ENCODE measurements at regions not wholly inside any gene's neighbourhood (a gene's known extent, or its start where the extent isn't known, plus 50 kb on each side); places are given as distances from the start of the nearest gene placed in this dataset.

GRCh38 chr4:137312257-137312656, 220.0 kb downstream of the PCDH18 start:
- no peak overlapping the region for H2AFZ ChIP-seq (ENCODE audit: low read length, unreplicated experiment)
- H3K27me3 ChIP-seq (ENCODE audit: insufficient read depth, low read length): no peaks in the 10 kb centered on the region
- H3K4me1 ChIP-seq (ENCODE audit: control insufficient read depth, insufficient read depth, low read length, unreplicated experiment): peaks cover 33% of the 10 kb centered on the region
- H3K79me2 ChIP-seq (ENCODE audit: control insufficient read depth, insufficient read depth, low read length, unreplicated experiment): no peaks in the 10 kb centered on the region
- no peaks in the 10 kb centered on the region for H3K36me3 ChIP-seq (ENCODE audit: insufficient read depth, low read length)
- no peak overlapping the region for H3K27ac ChIP-seq (ENCODE audit: low read depth, low read length)
- H3K4me3 ChIP-seq (ENCODE audit: low read depth, low read length): no peak overlapping the region

- H3K36me3 ChIP-seq (ENCODE audit: insufficient read depth, low read length): no peaks in the 10 kb centered on the region
- H2AFZ ChIP-seq (ENCODE audit: low read length, unreplicated experiment): peak overlapping the region; percentile 78
- peak overlapping the region; percentile 87 for H3K27ac ChIP-seq (ENCODE audit: low read depth, low read length)
- no peaks in the 10 kb centered on the region for H3K27me3 ChIP-seq (ENCODE audit: insufficient read depth, low read length)
- peaks cover 44% of the 10 kb centered on the region for H3K4me1 ChIP-seq (ENCODE audit: control insufficient read depth, insufficient read depth, low read length, unreplicated experiment)
- H3K79me2 ChIP-seq (ENCODE audit: control insufficient read depth, insufficient read depth, low read length, unreplicated experiment): no peaks in the 10 kb centered on the region
- H3K4me3 ChIP-seq (ENCODE audit: low read depth, low read length): peak overlapping the region; percentile 28
Measured at GRCh38 chr4:137310593-137311490, 221.5 kb downstream of the PCDH18 start.

DNA sequence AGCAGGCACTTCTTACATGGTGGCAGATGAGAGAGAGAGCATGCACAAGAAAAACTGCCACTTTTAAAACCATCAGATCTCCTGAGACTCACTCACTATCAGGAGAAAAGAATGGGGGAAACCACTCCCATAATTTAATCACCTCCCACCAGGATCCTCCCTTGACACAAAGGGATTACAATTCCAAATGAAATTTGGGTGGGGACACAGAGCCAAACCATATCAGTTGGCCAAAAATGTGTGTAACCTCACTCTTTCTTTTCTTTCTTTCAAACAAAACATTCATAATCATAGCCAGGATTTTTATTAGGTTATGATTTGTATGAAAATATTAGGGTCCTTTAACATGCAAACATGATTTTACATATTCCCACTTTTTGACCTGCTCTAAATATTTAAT, 222.1 kb downstream of the PCDH18 start:
- Histone ChIP-seq H3K36me3 (ENCODE audit: insufficient read depth, low read length) (no peaks in the 10 kb centered on the region), H2AFZ (ENCODE audit: low read length, unreplicated experiment) (peak overlapping the region; percentile 24), H3K27ac (ENCODE audit: low read depth, low read length) (peak overlapping the region; percentile 87), H3K27me3 (ENCODE audit: insufficient read depth, low read length) (no peaks in the 10 kb centered on the region), H3K4me1 (ENCODE audit: control insufficient read depth, insufficient read depth, low read length, unreplicated experiment) (peaks cover 44% of the 10 kb centered on the region), H3K79me2 (ENCODE audit: control insufficient read depth, insufficient read depth, low read length, unreplicated experiment) (no peaks in the 10 kb centered on the region), H3K4me3 (ENCODE audit: low read depth, low read length) (no peak overlapping the region)

DNA sequence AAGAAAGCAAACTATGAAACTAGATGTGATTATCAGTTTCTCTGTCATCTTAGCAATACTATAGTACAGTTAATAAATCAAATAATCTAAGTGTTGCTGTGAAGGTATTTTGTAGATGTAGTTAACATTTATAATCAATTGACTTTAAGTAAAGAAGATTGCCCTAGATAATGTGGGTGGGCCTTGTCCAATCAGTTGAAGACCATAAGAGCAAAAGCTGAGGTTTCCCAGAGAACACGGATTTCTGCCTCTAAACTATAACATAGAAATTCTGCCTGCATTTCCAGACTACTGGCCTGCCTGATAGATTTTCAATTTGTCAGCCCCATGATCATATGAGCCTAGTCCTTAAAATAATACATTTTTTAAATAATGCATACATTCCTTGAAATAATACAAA, 222.9 kb downstream of the PCDH18 start:
- Histone ChIP-seq H3K27me3 (ENCODE audit: insufficient read depth, low read length) (no peaks in the 10 kb centered on the region), H3K27ac (ENCODE audit: low read depth, low read length) (peak overlapping the region; percentile 87), H3K79me2 (ENCODE audit: control insufficient read depth, insufficient read depth, low read length, unreplicated experiment) (no peaks in the 10 kb centered on the region), H2AFZ (ENCODE audit: low read length, unreplicated experiment) (no peak overlapping the region), H3K36me3 (ENCODE audit: insufficient read depth, low read length) (no peaks in the 10 kb centered on the region), H3K4me3 (ENCODE audit: low read depth, low read length) (no peak overlapping the region), H3K4me1 (ENCODE audit: control insufficient read depth, insufficient read depth, low read length, unreplicated experiment) (peaks cover 44% of the 10 kb centered on the region)

DNA sequence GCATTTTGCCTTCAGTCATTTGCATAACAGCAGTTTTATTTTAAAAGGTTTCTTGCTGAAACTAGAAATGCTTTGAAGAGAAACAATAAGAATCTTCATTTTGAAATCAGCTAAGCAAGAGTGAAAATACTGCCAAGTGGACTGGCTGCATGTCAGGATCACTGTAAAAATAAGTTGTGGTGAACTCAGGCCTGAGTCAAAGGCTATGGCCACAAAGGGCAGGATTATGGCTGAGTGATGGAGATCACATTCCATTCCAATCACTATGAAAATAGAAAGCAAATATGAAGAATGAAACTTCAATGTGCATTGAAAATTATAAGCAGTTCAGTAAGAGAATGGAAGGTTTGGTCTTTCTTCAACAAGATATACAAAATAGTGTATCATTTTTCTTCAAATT, 224.5 kb downstream of the PCDH18 start:
- no peaks in the 10 kb centered on the region for H3K36me3 ChIP-seq (ENCODE audit: insufficient read depth, low read length)
- H3K4me3 ChIP-seq (ENCODE audit: low read depth, low read length): peak overlapping the region; percentile 46
- H3K27ac ChIP-seq (ENCODE audit: low read depth, low read length): peak overlapping the region; percentile 66
- H3K4me1 ChIP-seq (ENCODE audit: control insufficient read depth, insufficient read depth, low read length, unreplicated experiment): peaks cover 44% of the 10 kb centered on the region
- peak overlapping the region; percentile 40 for H2AFZ ChIP-seq (ENCODE audit: low read length, unreplicated experiment)
- H3K27me3 ChIP-seq (ENCODE audit: insufficient read depth, low read length): no peaks in the 10 kb centered on the region
- H3K79me2 ChIP-seq (ENCODE audit: control insufficient read depth, insufficient read depth, low read length, unreplicated experiment): no peaks in the 10 kb centered on the region

- peaks cover 13% of the 10 kb centered on the region for H3K4me1 ChIP-seq (ENCODE audit: control insufficient read depth, insufficient read depth, low read length, unreplicated experiment)
- H3K79me2 ChIP-seq (ENCODE audit: control insufficient read depth, insufficient read depth, low read length, unreplicated experiment): no peaks in the 10 kb centered on the region
- H3K36me3 ChIP-seq (ENCODE audit: insufficient read depth, low read length): no peaks in the 10 kb centered on the region
- H3K27ac ChIP-seq (ENCODE audit: low read depth, low read length): no peak overlapping the region
- no peak overlapping the region for H3K4me3 ChIP-seq (ENCODE audit: low read depth, low read length)
- H2AFZ ChIP-seq (ENCODE audit: low read length, unreplicated experiment): peak overlapping the region; percentile 3
- no peaks in the 10 kb centered on the region for H3K27me3 ChIP-seq (ENCODE audit: insufficient read depth, low read length)
Measured at GRCh38 chr4:137300776-137301175, 231.5 kb downstream of the PCDH18 start.

- Histone ChIP-seq H3K4me3 (ENCODE audit: low read depth, low read length) (no peak overlapping the region), H3K4me1 (ENCODE audit: control insufficient read depth, insufficient read depth, low read length, unreplicated experiment) (peaks cover 18% of the 10 kb centered on the region), H2AFZ (ENCODE audit: low read length, unreplicated experiment) (no peak overlapping the region), H3K27me3 (ENCODE audit: insufficient read depth, low read length) (no peaks in the 10 kb centered on the region), H3K36me3 (ENCODE audit: insufficient read depth, low read length) (no peaks in the 10 kb centered on the region), H3K79me2 (ENCODE audit: control insufficient read depth, insufficient read depth, low read length, unreplicated experiment) (no peaks in the 10 kb centered on the region), H3K27ac (ENCODE audit: low read depth, low read length) (no peak overlapping the region)
Measured at GRCh38 chr4:137299281-137299680, 233.0 kb downstream of the PCDH18 start.

DNA sequence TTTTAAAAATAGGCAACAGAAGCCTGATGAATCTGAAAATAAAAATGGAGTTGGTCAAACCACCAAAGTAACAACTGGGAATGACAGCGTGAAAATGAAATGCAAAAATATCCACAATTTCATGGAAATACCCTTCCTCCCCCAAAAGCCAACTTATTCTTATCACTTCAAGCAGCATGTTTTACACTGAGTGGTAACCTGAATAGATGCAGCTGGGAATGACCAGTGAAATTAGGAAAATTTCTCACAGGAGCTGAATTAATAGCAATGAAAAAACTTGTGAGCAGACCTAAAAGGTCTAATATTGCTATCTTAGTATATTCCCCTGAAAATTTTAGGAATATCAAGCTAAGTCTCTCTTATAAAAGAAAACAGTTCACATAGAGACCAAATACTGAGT, 239.0 kb downstream of the PCDH18 start:
- peak overlapping the region; percentile 99 for H2AFZ ChIP-seq (ENCODE audit: low read length, unreplicated experiment)
- no peaks in the 10 kb centered on the region for H3K79me2 ChIP-seq (ENCODE audit: control insufficient read depth, insufficient read depth, low read length, unreplicated experiment)

DNA sequence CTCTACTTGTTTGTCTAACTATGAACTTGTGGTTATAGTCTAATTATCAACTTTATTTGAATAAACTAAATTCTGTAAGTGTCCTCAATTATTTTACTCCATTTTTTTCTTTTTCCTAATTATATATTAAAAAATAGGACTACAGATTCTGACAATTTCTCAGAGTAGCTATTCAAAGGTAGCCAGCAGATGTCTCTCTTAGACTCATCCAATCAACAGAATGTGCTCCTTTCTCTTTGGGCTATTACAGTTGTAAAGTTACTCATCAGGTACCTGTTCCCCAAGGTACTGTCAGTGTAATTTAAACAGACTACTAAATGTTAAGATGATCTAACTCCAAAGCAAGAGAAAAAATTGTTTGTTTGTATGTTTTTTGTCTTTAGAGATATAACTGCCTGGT, 248.6 kb downstream of the PCDH18 start:
- Histone ChIP-seq H3K27ac (ENCODE audit: low read depth, low read length) (no peak overlapping the region), H3K4me1 (ENCODE audit: control insufficient read depth, insufficient read depth, low read length, unreplicated experiment) (peaks cover 6% of the 10 kb centered on the region), H3K27me3 (ENCODE audit: insufficient read depth, low read length) (no peaks in the 10 kb centered on the region), H2AFZ (ENCODE audit: low read length, unreplicated experiment) (no peak overlapping the region), H3K79me2 (ENCODE audit: control insufficient read depth, insufficient read depth, low read length, unreplicated experiment) (no peaks in the 10 kb centered on the region), H3K4me3 (ENCODE audit: low read depth, low read length) (no peak overlapping the region), H3K36me3 (ENCODE audit: insufficient read depth, low read length) (no peaks in the 10 kb centered on the region)

More for the DNA sequence above, 239.0 kb downstream of the PCDH18 start:
- peaks cover 12% of the 10 kb centered on the region for H3K4me1 ChIP-seq (ENCODE audit: control insufficient read depth, insufficient read depth, low read length, unreplicated experiment)
- no peaks in the 10 kb centered on the region for H3K36me3 ChIP-seq (ENCODE audit: insufficient read depth, low read length)
- H3K27ac ChIP-seq (ENCODE audit: low read depth, low read length): no peak overlapping the region
- no peaks in the 10 kb centered on the region for H3K27me3 ChIP-seq (ENCODE audit: insufficient read depth, low read length)
- peak overlapping the region; percentile 67 for H3K4me3 ChIP-seq (ENCODE audit: low read depth, low read length)

DNA sequence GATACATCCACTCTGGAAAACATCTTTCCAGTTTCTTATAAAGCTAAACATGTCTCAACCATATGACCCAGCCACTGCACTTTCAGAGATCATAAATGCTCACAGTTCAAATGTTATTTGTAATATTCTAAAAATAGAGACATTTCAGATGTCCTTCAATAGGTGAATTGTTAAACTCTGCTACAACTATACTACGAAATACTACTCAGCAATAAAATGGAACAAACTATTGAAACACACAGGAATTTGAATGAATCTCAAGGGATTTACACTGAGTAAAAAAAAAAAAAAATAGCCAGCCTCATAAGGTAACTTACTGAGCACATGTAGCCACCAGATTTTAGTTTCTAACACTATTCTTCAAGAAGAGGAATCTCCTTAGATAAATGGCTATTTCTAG, 253.9 kb downstream of the PCDH18 start:
- Histone ChIP-seq H3K79me2 (ENCODE audit: control insufficient read depth, insufficient read depth, low read length, unreplicated experiment) (no peaks in the 10 kb centered on the region), H3K27ac (ENCODE audit: low read depth, low read length) (no peak overlapping the region), H2AFZ (ENCODE audit: low read length, unreplicated experiment) (no peak overlapping the region), H3K4me1 (ENCODE audit: control insufficient read depth, insufficient read depth, low read length, unreplicated experiment) (peaks cover 12% of the 10 kb centered on the region), H3K4me3 (ENCODE audit: low read depth, low read length) (no peak overlapping the region), H3K27me3 (ENCODE audit: insufficient read depth, low read length) (no peaks in the 10 kb centered on the region), H3K36me3 (ENCODE audit: insufficient read depth, low read length) (no peaks in the 10 kb centered on the region)

- no peaks in the 10 kb centered on the region for H3K79me2 ChIP-seq (ENCODE audit: control insufficient read depth, insufficient read depth, low read length, unreplicated experiment)
- peaks cover 6% of the 10 kb centered on the region for H3K4me1 ChIP-seq (ENCODE audit: control insufficient read depth, insufficient read depth, low read length, unreplicated experiment)
- no peak overlapping the region for H3K4me3 ChIP-seq (ENCODE audit: low read depth, low read length)
- H3K36me3 ChIP-seq (ENCODE audit: insufficient read depth, low read length): no peaks in the 10 kb centered on the region
- no peaks in the 10 kb centered on the region for H3K27me3 ChIP-seq (ENCODE audit: insufficient read depth, low read length)
- H2AFZ ChIP-seq (ENCODE audit: low read length, unreplicated experiment): no peak overlapping the region
- no peak overlapping the region for H3K27ac ChIP-seq (ENCODE audit: low read depth, low read length)
Measured at GRCh38 chr4:137274404-137274803, 257.9 kb downstream of the PCDH18 start.

All from ACC112 (cell line).